ENCODE measurements at regions not wholly inside any gene's neighbourhood (a gene's known extent, or its start where the extent isn't known, plus 50 kb on each side); places are given as distances from the start of the nearest gene placed in this dataset.

GRCh38 chr2:42897358-42897757 lies 105.0 kb upstream of the HAAO start:
- TF ChIP-seq YY1 (IDR thresholded peaks at IDR 0.05) (no peak), CTCF (IDR thresholded peaks at IDR 0.05; ENCODE audit: low read depth, low read length, missing input control) (no peak), SP1 (IDR thresholded peaks at IDR 0.05) (no peak), HNF4A (conservative IDR thresholded peaks at IDR 0.05) (no peak), HNF4G (IDR thresholded peaks at IDR 0.05) (no peak), RXRA (IDR thresholded peaks at IDR 0.05) (no peak), FOXA1 (IDR thresholded peaks at IDR 0.05) (no peak), GABPA (IDR thresholded peaks at IDR 0.05 in 1 of 2, conservative IDR thresholded peaks at IDR 0.05 in 1 of 2) (no peak), ATF3 (IDR thresholded peaks at IDR 0.05) (no peak), EGR1 (IDR thresholded peaks at IDR 0.05; ENCODE audit: low read depth in 2 of 2) (no peak), JUND (IDR thresholded peaks at IDR 0.05) (no peak), NR2F2 (IDR thresholded peaks at IDR 0.05) (no peak), FOXA2 (IDR thresholded peaks at IDR 0.05) (no peak), ZBTB33 (IDR thresholded peaks at IDR 0.05) (no peak), RAD21 (IDR thresholded peaks at IDR 0.05) (no peak)
- TF ChIP-seq, protein P1, sequence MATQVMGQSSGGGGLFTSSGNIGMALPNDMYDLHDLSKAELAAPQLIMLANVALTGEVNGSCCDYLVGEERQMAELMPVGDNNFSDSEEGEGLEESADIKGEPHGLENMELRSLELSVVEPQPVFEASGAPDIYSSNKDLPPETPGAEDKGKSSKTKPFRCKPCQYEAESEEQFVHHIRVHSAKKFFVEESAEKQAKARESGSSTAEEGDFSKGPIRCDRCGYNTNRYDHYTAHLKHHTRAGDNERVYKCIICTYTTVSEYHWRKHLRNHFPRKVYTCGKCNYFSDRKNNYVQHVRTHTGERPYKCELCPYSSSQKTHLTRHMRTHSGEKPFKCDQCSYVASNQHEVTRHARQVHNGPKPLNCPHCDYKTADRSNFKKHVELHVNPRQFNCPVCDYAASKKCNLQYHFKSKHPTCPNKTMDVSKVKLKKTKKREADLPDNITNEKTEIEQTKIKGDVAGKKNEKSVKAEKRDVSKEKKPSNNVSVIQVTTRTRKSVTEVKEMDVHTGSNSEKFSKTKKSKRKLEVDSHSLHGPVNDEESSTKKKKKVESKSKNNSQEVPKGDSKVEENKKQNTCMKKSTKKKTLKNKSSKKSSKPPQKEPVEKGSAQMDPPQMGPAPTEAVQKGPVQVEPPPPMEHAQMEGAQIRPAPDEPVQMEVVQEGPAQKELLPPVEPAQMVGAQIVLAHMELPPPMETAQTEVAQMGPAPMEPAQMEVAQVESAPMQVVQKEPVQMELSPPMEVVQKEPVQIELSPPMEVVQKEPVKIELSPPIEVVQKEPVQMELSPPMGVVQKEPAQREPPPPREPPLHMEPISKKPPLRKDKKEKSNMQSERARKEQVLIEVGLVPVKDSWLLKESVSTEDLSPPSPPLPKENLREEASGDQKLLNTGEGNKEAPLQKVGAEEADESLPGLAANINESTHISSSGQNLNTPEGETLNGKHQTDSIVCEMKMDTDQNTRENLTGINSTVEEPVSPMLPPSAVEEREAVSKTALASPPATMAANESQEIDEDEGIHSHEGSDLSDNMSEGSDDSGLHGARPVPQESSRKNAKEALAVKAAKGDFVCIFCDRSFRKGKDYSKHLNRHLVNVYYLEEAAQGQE (IDR thresholded peaks at IDR 0.05), result no peak
- TF ChIP-seq, protein P2, sequence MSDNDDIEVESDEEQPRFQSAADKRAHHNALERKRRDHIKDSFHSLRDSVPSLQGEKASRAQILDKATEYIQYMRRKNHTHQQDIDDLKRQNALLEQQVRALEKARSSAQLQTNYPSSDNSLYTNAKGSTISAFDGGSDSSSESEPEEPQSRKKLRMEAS (IDR thresholded peaks at IDR 0.05), result no peak
- 93% methylated on average over 2 of the region's 2 CpGs for WGBS
- no peak overlapping the region for H3K9ac ChIP-seq (ENCODE audit: low read depth in 1 of 2, low read length in 2 of 2)
- no peaks in the 10 kb centered on the region for H3K36me3 ChIP-seq (ENCODE audit: control insufficient read depth in 4 of 4, insufficient read depth in 3 of 4, low read depth in 1 of 4, low read length in 3 of 4)
- H3K27ac ChIP-seq (ENCODE audit: low read depth in 1 of 2, low read length in 2 of 2), result no peak overlapping the region
- no peaks in the 10 kb centered on the region for H3K9me3 ChIP-seq (ENCODE audit: control insufficient read depth in 4 of 4, low read length in 3 of 4)
- no peak for DNase-seq (ENCODE audit: low spot score)
- H3K4me3 ChIP-seq (ENCODE audit: low read depth in 1 of 3, low read length in 3 of 3), result no peak overlapping the region
- H3K27me3 ChIP-seq (ENCODE audit: control insufficient read depth in 4 of 4, insufficient read depth in 4 of 4, low read length in 3 of 4), result no peaks in the 10 kb centered on the region
- no peaks in the 10 kb centered on the region for H3K4me1 ChIP-seq (ENCODE audit: control insufficient read depth in 4 of 4, insufficient read depth in 4 of 4, low read length in 3 of 4)

DNA sequence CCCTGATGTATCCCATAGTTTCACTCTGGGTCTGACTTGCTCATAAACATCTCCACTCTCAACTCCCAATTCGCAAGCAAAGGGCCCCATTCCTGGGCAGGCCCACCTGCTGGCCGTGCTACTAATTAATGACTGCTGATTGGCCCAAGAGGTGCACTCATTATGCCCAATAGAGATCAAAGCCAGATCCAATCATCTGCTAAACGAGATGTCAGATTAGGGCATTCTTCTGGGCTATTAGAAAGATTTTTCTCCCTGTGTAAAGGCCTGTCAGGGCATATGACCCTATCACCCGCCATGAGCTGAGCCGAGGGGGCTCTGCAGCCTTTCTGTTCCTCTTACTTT lies 103.4 kb upstream of the HAAO start:
- no peaks in the 10 kb centered on the region for H3K4me1 ChIP-seq (ENCODE audit: control insufficient read depth in 4 of 4, insufficient read depth in 4 of 4, low read length in 3 of 4)
- TF ChIP-seq YY1 (IDR thresholded peaks at IDR 0.05) (no peak), SP1 (IDR thresholded peaks at IDR 0.05) (no peak), CTCF (IDR thresholded peaks at IDR 0.05; ENCODE audit: low read depth, low read length, missing input control) (no peak), RAD21 (IDR thresholded peaks at IDR 0.05) (no peak), HNF4G (IDR thresholded peaks at IDR 0.05) (no peak), HNF4A (conservative IDR thresholded peaks at IDR 0.05) (no peak), EGR1 (IDR thresholded peaks at IDR 0.05; ENCODE audit: low read depth in 2 of 2) (no peak), TAF1 (conservative IDR thresholded peaks at IDR 0.05) (no peak), ZBTB33 (IDR thresholded peaks at IDR 0.05) (no peak), NR2F2 (IDR thresholded peaks at IDR 0.05) (no peak)
- TF ChIP-seq, protein P2 (IDR thresholded peaks at IDR 0.05), result no peak
- no peak for DNase-seq (ENCODE audit: low spot score)
- WGBS, result 88% methylated on average over 5 of the region's 5 CpGs
- no peaks in the 10 kb centered on the region for H3K36me3 ChIP-seq (ENCODE audit: control insufficient read depth in 4 of 4, insufficient read depth in 3 of 4, low read depth in 1 of 4, low read length in 3 of 4)
- no peak overlapping the region for H3K4me3 ChIP-seq (ENCODE audit: low read depth in 1 of 3, low read length in 3 of 3)
- no peak overlapping the region for H3K27ac ChIP-seq (ENCODE audit: low read depth in 1 of 2, low read length in 2 of 2)
- no peaks in the 10 kb centered on the region for H3K27me3 ChIP-seq (ENCODE audit: control insufficient read depth in 4 of 4, insufficient read depth in 4 of 4, low read length in 3 of 4)
- no peaks in the 10 kb centered on the region for H3K9me3 ChIP-seq (ENCODE audit: control insufficient read depth in 4 of 4, low read length in 3 of 4)
- no peak overlapping the region for H3K9ac ChIP-seq (ENCODE audit: low read depth in 1 of 2, low read length in 2 of 2)

All from liver (tissue), 8 donors.